NCI-H460 (cell line): ENCODE measurements at regions not wholly inside any gene's neighbourhood (a gene's known extent, or its start where the extent isn't known, plus 50 kb on each side); places are given as distances from the start of the nearest gene placed in this dataset.

Experiments used
- DNase-seq: peaks from one replicate; pipeline ENCODE4 v3.0.0-alpha.2; 2016; ENCODE audit warnings: low read depth; ENCODE audit errors: extremely low read depth

GRCh38 chr11:112507281-112507680 lies 246.6 kb upstream of the PLET1 start:
- no peak for DNase-seq

DNA sequence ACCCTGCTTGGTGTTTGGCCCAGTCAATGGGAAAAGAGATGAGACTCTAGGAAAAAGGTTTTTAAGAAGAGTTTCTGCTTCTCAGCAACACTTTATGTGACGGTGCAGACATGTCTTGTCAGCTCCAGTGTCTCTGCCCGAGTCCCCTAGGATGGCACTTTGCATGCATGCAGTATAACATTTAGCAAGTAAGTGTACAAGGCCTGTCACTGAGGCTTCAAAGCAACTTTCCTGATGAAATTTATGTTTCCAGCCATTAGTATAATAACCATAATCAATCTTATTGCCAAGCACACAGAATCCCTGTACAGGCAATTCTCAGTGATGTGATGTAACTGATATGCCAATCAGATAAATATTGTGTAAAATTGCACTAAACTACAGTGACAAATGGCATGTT lies 248.1 kb upstream of the PLET1 start:
- DNase-seq: no peak

- DNase-seq: no peak
These were observed 248.6 kb upstream of the PLET1 start for GRCh38 chr11:112509300-112509699.

DNA sequence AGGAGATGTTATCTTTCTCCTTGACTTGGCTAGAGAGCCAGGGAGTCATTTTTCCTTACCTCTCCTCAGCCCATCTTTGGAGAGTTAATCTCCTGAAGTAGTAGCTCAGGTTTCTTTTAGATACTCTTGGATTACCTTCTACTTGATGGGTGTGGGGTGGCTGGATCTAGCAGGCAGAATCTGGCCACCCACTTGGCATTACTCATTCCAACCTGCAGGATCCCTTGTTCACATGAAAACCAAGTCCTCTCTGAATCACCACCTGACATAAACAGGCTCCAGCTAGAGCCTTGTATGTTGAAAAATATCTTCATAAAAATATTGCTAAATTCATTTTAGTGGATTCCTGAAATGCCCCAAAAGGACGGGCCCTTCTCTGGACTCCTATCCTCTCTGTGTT lies 250.6 kb upstream of the PLET1 start:
- no peak for DNase-seq

DNA sequence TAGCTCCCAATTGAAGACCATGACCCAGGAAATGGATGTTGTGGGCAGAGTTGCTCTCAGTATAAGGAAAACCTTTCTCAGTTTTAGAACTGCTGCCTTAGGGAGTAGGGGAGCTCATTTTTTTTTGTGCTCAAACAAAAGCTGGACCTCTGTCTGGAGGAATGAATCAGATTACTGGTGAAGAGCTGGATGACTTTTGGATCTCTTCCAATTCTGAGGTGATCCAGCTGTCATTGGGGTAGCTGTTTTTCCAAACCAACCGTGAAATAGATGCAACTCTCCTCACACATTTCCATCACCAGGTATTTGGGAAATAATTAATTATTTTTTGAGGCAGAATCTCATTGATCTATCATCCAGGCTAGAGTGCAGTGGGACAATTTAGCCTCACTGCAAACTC lies 251.3 kb upstream of the PLET1 start:
- no peak for DNase-seq

- no peak for DNase-seq
These were observed 252.8 kb upstream of the PLET1 start for GRCh38 chr11:112513417-112513816.

- no peak for DNase-seq
These were observed 253.5 kb upstream of the PLET1 start for GRCh38 chr11:112514011-112514740.

DNA sequence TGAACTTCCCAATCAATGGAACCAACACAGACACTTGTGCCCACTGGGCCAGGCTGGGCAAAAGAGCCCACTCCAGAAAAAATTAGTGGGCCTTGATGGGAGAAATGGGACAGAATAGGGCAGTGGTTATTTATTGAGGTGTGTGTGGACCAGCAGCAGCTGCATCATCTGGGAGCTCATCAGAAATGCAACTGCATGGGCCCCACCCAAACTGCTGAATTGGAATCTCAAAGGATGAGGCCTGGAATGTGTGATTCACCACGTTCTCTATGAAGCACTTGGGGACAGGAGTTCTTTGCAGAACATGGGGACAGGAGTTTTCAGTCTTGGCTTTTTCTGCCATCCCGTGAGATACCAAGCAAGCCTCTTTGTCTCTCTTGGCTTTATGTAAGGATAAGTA lies 255.6 kb upstream of the PLET1 start:
- DNase-seq: no peak

GRCh38 chr11:112516755-112517154 lies 256.1 kb upstream of the PLET1 start:
- no peak for DNase-seq

- DNase-seq: no peak
These were observed 257.7 kb upstream of the PLET1 start for GRCh38 chr11:112518371-112518770.

- DNase-seq: no peak
These were observed 259.1 kb upstream of the PLET1 start for GRCh38 chr11:112519751-112520150.

DNA sequence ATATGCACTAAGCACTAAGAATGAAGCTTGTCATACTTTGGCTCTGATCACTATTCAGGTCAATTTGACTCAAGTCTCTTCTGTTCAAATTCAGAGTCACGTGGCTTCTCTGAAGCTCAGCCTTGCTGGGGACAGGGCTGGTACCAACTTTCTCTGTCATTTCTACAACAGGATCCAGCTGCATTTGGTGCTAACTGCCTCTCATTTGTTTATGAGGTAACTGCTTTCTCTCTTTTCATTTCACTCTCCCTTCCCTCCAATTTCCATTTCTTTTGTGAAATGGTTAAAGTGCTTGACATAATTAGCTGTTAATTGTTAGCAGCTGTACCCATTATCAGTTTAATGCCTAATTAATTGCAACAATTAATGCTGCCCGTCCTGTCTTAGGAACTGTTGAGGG lies 259.7 kb upstream of the PLET1 start:
- no peak for DNase-seq

DNA sequence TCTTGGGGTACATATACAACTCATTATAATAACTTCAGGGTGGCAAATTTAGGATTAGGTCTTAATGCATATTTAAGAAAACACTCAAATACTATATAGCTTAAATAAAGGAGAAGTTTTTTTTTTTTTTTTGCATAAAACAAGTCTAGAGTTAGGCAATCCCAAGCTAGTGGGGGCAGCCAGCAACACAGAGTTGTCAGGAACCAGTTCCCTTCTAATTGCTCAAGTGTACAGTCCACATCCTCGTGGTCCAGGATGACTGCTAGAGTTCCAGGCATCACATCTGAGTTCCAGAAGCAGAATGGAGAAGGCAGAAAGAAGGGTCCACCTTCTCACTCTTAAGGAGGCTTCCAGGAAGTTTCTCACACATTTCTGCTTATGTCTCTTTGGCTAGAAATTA lies 261.9 kb upstream of the PLET1 start:
- no peak for DNase-seq

DNA sequence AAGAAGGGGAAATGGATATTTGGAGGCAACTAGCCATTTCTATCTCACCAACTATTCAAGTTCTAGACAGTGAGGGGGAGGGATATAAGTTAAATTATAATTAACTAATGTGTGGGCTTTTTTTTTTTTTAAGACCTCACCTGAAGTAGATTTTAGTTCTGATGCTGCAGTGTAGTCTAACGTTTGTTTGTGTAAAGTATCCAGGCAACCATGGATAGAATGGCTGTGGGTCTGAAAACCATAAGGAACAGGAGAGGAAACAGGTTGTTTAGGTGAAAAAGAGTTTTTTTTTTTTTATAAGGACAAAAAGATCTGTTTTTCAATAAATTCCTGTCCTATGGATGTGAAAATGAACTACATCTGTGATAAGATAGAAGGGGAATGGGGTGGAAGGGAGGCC lies 262.4 kb upstream of the PLET1 start:
- no peak for DNase-seq

DNA sequence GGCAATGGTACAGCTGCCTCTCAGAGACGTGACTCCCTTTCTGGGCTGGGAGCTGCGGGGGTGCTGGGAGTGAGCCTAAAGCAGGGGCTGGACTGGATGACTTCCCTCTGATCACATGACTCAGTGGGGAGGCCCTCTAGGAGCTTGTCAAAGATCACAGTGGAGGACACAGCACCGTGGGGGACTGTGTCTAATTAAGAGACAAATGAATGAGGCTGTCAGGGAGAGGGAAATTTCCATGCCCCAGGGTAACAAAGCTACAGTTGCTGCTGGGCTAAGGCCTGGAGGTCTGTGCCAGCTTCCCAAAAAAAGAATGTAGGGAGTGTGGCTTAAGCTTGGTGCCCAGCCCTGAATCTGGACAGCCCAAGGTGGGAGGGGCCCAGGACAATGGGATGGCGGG lies 262.8 kb upstream of the PLET1 start:
- no peak for DNase-seq

GRCh38 chr11:112523951-112524350 lies 263.3 kb upstream of the PLET1 start:
- DNase-seq: no peak

- DNase-seq: no peak
These were observed 264.1 kb upstream of the PLET1 start for GRCh38 chr11:112524798-112525197.

- DNase-seq: no peak
These were observed 264.6 kb upstream of the PLET1 start for GRCh38 chr11:112525270-112525669.

GRCh38 chr11:112525844-112526590 lies 265.4 kb upstream of the PLET1 start:
- no peak for DNase-seq

- no peak for DNase-seq
These were observed 266.2 kb upstream of the PLET1 start for GRCh38 chr11:112526699-112527416.

DNA sequence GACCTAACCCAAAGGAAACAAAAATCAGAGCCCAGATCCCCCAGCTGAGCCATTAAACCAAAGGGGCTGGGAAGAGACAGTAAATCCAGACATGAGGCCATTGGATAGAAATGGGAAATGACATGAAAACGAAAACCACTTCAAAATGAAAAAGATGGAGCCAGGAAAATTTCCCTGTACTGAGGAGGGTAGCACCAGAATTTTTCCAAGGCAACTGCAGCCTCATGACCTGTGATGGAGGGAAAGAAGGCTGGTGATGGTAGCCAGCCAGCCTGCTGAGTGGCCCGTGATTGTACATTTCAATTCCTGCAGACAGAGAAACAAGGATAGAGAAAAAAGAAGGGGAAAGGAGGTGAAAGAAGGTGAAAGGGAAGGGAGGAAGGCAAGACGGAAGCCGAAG lies 268.4 kb upstream of the PLET1 start:
- no peak for DNase-seq

DNA sequence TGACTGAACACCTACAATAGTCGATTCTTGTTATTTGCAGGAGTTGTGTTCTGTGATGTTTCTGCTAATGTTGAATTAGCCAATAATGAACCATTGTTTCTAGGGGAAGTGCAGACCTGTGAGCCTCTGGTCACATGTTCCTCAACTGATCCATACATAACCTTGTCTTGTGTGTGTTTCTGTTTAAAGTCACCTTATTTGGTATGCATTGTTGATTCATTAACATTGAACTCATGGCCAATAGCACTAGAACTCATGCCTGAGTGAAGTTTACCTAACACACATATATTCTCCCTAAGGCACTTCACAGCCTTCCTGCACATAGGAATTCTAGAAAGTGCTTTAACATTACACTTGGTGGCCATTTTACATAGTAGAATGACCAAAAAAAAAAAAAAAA lies 271.8 kb upstream of the PLET1 start:
- DNase-seq: no peak
